OCI-LY1 (cell line): ENCODE measurements at regions not wholly inside any gene's neighbourhood (a gene's known extent, or its start where the extent isn't known, plus 50 kb on each side); places are given as distances from the start of the nearest gene placed in this dataset.

ENCODE experiments used
- EZH2 ChIP-seq: fragments of 200-600 bp; sonication (generic), shearing (Covaris generic); IDR thresholded peaks from 2 replicates; pipeline ENCODE4 v1.8.0; 2017; ENCODE audit warnings: borderline replicate concordance, mixed run types, mild to moderate bottlenecking, antibody characterized with exemption, low read length, moderate library complexity, mixed read lengths
- TF ChIP-seq, protein P1 (sequence below): fragments of 200-600 bp; sonication (generic), shearing (Covaris generic); IDR thresholded peaks from 2 replicates; pipeline ENCODE4 v1.5.1; 2017; ENCODE audit warnings: mild to moderate bottlenecking, antibody characterized with exemption, low read length, moderate library complexity, mixed read lengths

DNA sequence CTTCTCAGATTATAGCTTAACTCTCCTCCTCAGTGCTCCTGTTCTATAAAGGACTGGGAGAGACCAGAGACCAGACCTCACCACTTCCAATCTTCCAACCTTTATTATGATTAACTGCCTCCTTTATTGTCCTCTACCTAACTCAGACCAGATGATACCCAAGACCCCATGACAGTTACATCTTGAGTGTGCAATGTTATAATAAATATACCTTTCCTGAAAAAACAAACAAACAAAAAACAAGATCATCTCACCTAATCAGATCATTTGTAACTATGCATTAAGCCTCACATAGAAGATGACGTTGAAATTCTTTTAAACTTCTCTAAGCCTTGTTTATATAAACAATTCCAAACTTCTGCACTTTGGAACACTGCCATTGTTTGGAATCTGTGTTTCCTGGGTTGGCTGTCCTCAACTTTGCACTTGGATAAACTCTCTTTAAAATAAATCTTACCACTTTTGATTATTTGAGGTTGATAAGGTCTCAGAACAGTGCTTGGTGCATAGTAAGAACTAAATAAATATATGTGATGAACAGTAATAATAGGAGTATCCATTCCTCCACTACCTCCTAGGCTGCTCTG lies 342.7 kb downstream of the TDRD15 start:
- TF ChIP-seq, protein P1, sequence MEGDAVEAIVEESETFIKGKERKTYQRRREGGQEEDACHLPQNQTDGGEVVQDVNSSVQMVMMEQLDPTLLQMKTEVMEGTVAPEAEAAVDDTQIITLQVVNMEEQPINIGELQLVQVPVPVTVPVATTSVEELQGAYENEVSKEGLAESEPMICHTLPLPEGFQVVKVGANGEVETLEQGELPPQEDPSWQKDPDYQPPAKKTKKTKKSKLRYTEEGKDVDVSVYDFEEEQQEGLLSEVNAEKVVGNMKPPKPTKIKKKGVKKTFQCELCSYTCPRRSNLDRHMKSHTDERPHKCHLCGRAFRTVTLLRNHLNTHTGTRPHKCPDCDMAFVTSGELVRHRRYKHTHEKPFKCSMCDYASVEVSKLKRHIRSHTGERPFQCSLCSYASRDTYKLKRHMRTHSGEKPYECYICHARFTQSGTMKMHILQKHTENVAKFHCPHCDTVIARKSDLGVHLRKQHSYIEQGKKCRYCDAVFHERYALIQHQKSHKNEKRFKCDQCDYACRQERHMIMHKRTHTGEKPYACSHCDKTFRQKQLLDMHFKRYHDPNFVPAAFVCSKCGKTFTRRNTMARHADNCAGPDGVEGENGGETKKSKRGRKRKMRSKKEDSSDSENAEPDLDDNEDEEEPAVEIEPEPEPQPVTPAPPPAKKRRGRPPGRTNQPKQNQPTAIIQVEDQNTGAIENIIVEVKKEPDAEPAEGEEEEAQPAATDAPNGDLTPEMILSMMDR = no peak
- no peak for TF ChIP-seq EZH2
